ENCODE measurements at regions not wholly inside any gene's neighbourhood (a gene's known extent, or its start where the extent isn't known, plus 50 kb on each side); places are given as distances from the start of the nearest gene placed in this dataset.
"Not testable (repeated sequence)": the region's sequence is repeated elsewhere in the genome, so short reads cannot be mapped to it uniquely, and the experiment has no call there.

GRCh38 chr1:235054466-235054865 lies 74.2 kb downstream of the TOMM20 start:
- Histone ChIP-seq H3K4me3 (replicated peaks; ENCODE audit: low read depth, low read length) (no peak overlapping the region), H3K36me3 (ENCODE audit: control insufficient read depth, insufficient read depth, low read length) (no peaks in the 10 kb centered on the region), H3K27me3 (replicated peaks; ENCODE audit: control insufficient read depth, insufficient read depth, low read length) (no peaks in the 10 kb centered on the region)
- TF ChIP-seq, protein P1, sequence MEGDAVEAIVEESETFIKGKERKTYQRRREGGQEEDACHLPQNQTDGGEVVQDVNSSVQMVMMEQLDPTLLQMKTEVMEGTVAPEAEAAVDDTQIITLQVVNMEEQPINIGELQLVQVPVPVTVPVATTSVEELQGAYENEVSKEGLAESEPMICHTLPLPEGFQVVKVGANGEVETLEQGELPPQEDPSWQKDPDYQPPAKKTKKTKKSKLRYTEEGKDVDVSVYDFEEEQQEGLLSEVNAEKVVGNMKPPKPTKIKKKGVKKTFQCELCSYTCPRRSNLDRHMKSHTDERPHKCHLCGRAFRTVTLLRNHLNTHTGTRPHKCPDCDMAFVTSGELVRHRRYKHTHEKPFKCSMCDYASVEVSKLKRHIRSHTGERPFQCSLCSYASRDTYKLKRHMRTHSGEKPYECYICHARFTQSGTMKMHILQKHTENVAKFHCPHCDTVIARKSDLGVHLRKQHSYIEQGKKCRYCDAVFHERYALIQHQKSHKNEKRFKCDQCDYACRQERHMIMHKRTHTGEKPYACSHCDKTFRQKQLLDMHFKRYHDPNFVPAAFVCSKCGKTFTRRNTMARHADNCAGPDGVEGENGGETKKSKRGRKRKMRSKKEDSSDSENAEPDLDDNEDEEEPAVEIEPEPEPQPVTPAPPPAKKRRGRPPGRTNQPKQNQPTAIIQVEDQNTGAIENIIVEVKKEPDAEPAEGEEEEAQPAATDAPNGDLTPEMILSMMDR (IDR thresholded peaks at IDR 0.05; ENCODE audit: insufficient read depth, low read length, poor library complexity, severe bottlenecking): no peak
- no peak for DNase-seq (ENCODE audit: extremely low read depth, insufficient read length)

DNA sequence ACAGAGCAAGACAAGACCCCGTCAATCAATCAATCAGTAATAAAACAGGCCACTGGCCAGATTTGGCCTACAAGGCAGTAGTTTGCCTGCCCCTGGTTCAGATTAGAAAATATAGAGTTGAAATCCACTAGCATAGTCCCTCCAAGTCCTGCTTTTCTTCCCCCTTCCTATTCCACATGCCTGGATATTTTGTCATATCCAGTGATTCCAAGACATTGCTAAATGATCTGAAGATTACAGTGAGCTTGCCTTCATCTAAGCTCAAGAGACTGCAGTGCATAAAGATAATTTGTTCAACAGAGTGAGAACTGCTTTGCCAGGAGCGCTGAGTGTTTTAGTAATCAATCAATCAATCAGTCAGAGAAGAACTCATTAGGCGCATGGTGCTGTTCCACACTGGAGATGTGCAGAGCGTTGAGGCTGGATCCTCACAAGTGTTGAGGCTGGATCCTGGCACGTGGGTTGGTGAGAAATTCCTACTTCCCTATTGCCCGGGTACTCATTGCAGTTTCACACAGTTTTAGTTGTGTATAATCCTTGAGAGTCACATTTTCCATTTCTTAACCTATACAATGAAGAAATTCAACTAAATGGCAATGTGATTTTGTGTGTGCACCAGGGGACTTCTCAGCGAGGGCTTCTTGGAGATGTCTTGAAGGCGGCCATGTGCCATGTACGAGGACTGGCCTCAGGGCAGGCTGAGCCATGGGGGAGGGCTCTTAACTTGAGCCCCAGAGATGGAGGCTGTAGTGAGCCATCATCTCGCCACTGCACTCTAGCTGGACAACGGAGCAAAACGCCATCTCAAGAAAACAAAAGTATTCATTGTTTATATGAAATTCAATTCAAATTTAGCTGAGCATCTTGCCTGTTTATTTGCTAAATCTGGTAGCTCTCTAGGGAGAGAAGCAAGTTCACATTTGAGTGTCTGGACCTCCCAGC lies 76.3 kb downstream of the TOMM20 start:
- H3K4me3 ChIP-seq (replicated peaks; ENCODE audit: low read depth, low read length): no peak overlapping the region
- TF ChIP-seq, protein P1 (IDR thresholded peaks at IDR 0.05; ENCODE audit: insufficient read depth, low read length, poor library complexity, severe bottlenecking): no peak
- no peaks in the 10 kb centered on the region for H3K27me3 ChIP-seq (replicated peaks; ENCODE audit: control insufficient read depth, insufficient read depth, low read length)
- DNase-seq (ENCODE audit: extremely low read depth, insufficient read length): no peak
- H3K36me3 ChIP-seq (ENCODE audit: control insufficient read depth, insufficient read depth, low read length): no peaks in the 10 kb centered on the region

DNA sequence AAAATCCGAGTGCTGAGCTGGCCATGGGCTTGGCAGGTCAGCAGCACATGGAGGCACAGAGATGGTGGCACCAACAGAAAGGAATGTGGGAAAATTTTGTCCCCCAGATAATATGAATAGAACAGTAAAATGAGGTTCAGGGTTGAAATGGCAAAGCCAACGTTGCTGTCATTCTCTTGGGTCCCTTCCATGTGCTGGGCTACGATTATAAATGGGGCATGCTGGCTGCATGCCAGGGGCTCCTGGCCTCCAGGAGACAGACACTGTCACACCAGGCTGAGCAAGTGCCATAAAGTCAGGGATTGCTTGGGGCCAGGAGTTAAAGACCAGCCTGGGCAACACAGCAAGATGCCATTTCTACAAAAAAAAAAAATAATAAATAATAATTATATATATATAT lies 77.1 kb downstream of the TOMM20 start:
- Histone ChIP-seq H3K36me3 (ENCODE audit: control insufficient read depth, insufficient read depth, low read length) (no peaks in the 10 kb centered on the region), H3K4me3 (replicated peaks; ENCODE audit: low read depth, low read length) (no peak overlapping the region), H3K27me3 (replicated peaks; ENCODE audit: control insufficient read depth, insufficient read depth, low read length) (no peaks in the 10 kb centered on the region)
- DNase-seq (ENCODE audit: extremely low read depth, insufficient read length): no peak
- TF ChIP-seq, protein P1 (IDR thresholded peaks at IDR 0.05; ENCODE audit: insufficient read depth, low read length, poor library complexity, severe bottlenecking): no peak

GRCh38 chr1:235050911-235051360 lies 77.7 kb downstream of the TOMM20 start:
- TF ChIP-seq, protein P1 (IDR thresholded peaks at IDR 0.05; ENCODE audit: insufficient read depth, low read length, poor library complexity, severe bottlenecking): no peak
- no peak overlapping the region for H3K4me3 ChIP-seq (replicated peaks; ENCODE audit: low read depth, low read length)
- H3K27me3 ChIP-seq (replicated peaks; ENCODE audit: control insufficient read depth, insufficient read depth, low read length): no peaks in the 10 kb centered on the region
- DNase-seq (ENCODE audit: extremely low read depth, insufficient read length): peak; percentile 80
- H3K36me3 ChIP-seq (ENCODE audit: control insufficient read depth, insufficient read depth, low read length): no peaks in the 10 kb centered on the region

DNA sequence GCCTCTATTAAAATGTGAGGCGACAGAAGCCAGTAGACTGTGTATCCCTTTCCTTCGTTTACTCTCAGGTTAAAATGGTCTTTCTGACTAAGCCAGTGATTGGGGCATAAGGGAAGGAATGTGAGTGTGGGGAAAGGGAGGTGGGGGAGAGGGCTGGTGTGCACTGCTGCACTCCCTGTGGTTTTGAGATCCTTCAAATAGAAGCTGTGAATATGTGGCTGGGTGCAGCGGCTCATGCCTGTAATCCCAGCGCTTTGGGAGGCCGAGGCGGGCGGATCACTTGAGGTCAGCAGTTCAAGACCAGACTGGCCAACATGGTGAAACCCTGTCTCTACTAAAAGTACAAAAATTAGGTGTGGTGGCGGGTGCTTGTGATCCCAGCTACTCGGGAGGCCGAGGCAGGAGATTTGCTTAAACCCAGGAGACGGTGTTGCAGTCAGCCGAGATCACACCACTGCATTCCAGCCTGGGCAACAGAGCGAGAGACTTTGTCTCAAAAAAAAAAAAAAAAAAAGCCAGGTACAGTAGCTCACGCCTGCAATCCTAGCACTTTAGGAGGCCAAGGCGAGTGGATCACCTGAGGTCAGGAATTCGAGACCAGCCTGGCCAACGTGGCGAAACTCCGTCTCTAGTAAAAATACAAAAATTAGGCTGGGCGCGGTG lies 78.8 kb downstream of the TOMM20 start:
- not testable (repeated sequence) for H3K4me3 ChIP-seq (replicated peaks; ENCODE audit: low read depth, low read length); H3K27me3 ChIP-seq (replicated peaks; ENCODE audit: control insufficient read depth, insufficient read depth, low read length); DNase-seq (ENCODE audit: extremely low read depth, insufficient read length); H3K36me3 ChIP-seq (ENCODE audit: control insufficient read depth, insufficient read depth, low read length)

GRCh38 chr1:235049217-235049616 lies 79.4 kb downstream of the TOMM20 start:
- DNase-seq (ENCODE audit: extremely low read depth, insufficient read length): no peak
- TF ChIP-seq, protein P1 (IDR thresholded peaks at IDR 0.05; ENCODE audit: insufficient read depth, low read length, poor library complexity, severe bottlenecking): no peak
- Histone ChIP-seq H3K36me3 (ENCODE audit: control insufficient read depth, insufficient read depth, low read length) (no peaks in the 10 kb centered on the region), H3K27me3 (replicated peaks; ENCODE audit: control insufficient read depth, insufficient read depth, low read length) (no peaks in the 10 kb centered on the region), H3K4me3 (replicated peaks; ENCODE audit: low read depth, low read length) (no peak overlapping the region)

Measured in GM06990 (cell line).